Activated CD4-positive, alpha-beta T cell treated with anti-CD3 and anti-CD28 coated beads, Interleukin-2, Interleukin-6, amounts not matched to agents 100 ng/mL and 50 ng/mL, durations not matched to agents 16 hours and 8 hours (primary cell): ENCODE measurements at regions not wholly inside any gene's neighbourhood (a gene's known extent, or its start where the extent isn't known, plus 50 kb on each side); places are given as distances from the start of the nearest gene placed in this dataset.
"Not testable (repeated sequence)": the region's sequence is repeated elsewhere in the genome, so short reads cannot be mapped to it uniquely, and the experiment has no call there.

Source experiments
- DNase-seq: peaks from one replicate; pipeline ENCODE4 v3.0.0-alpha.2; 2020

- DNase-seq = no peak
Observed at GRCh38 chr21:16426936-16427335, 697.2 kb downstream of the USP25 start.

GRCh38 chr21:16427587-16428087 is 697.9 kb downstream of the USP25 start:
- DNase-seq = no peak

- no peak for DNase-seq
Observed at GRCh38 chr21:16437586-16437985, 707.8 kb downstream of the USP25 start.

GRCh38 chr21:16438761-16439160 is 709.0 kb downstream of the USP25 start:
- DNase-seq = no peak

- no peak for DNase-seq
Observed at GRCh38 chr21:16441789-16442188, 712.0 kb downstream of the USP25 start.

GRCh38 chr21:16454399-16454798 is 724.6 kb downstream of the USP25 start:
- DNase-seq = no peak

- DNase-seq = no peak
Observed at GRCh38 chr21:16455526-16455925, 725.7 kb downstream of the USP25 start.

GRCh38 chr21:16455978-16456377 is 726.2 kb downstream of the USP25 start:
- DNase-seq = no peak

GRCh38 chr21:16457498-16457897 is 727.7 kb downstream of the USP25 start:
- DNase-seq = no peak

GRCh38 chr21:16460936-16461335 is 731.2 kb downstream of the USP25 start:
- no peak for DNase-seq

- not testable (repeated sequence) for DNase-seq
Observed at GRCh38 chr21:16464211-16464889, 734.6 kb downstream of the USP25 start.

GRCh38 chr21:16468184-16468583 is 738.4 kb downstream of the USP25 start:
- DNase-seq = no peak

- DNase-seq = no peak
Observed at GRCh38 chr21:16473988-16474387, 744.2 kb downstream of the USP25 start.

- DNase-seq = no peak
Observed at GRCh38 chr21:16476056-16476825, 746.5 kb downstream of the USP25 start.

- DNase-seq = no peak
Observed at GRCh38 chr21:16488042-16488441, 758.3 kb downstream of the USP25 start.

- DNase-seq = no peak
Observed at GRCh38 chr21:16492356-16492755, 762.6 kb downstream of the USP25 start.

- no peak for DNase-seq
Observed at GRCh38 chr21:16492892-16493291, 763.1 kb downstream of the USP25 start.

GRCh38 chr21:16496609-16497008 is 766.8 kb downstream of the USP25 start:
- no peak for DNase-seq

GRCh38 chr21:16500271-16500670 is 770.5 kb downstream of the USP25 start:
- no peak for DNase-seq

GRCh38 chr21:16502273-16502672 is 772.5 kb downstream of the USP25 start:
- DNase-seq = no peak

- DNase-seq = no peak
Observed at GRCh38 chr21:16502897-16503296, 773.1 kb downstream of the USP25 start.

- DNase-seq = no peak
Observed at GRCh38 chr21:16504281-16504680, 774.5 kb downstream of the USP25 start.

GRCh38 chr21:16504766-16505165 is 775.0 kb downstream of the USP25 start:
- DNase-seq = no peak

- no peak for DNase-seq
Observed at GRCh38 chr21:16509476-16509875, 779.7 kb downstream of the USP25 start.
